NCI-H146 treated with DMSO at 0.1 percent for 48 hours (cell line): ENCODE measurements at regions not wholly inside any gene's neighbourhood (a gene's known extent, or its start where the extent isn't known, plus 50 kb on each side); places are given as distances from the start of the nearest gene placed in this dataset.

Experiments used
- DNase-seq: peaks from one replicate; lab custom pipeline; 2025; ENCODE audit not compliant: unreplicated experiment; lab: John Stamatoyannopoulos, UW

DNA sequence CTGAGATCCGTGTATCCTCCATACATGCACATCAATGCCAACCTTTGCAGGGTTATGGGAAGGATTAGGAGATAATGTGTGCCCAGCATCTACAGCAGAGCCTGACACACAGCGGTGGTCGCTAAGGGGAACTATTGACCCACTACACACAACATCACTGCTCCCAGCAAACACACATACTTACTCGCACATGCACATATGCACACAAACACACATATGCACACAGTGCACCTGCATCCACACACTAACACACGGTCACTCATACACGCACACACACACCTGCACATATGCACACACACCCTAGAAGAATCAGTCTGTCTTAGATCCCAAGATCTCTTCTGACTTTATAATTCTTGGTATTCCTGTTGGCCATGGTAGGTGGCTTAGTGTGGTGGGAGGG lies 118.3 kb downstream of the GYPC start:
- no peak for DNase-seq

DNA sequence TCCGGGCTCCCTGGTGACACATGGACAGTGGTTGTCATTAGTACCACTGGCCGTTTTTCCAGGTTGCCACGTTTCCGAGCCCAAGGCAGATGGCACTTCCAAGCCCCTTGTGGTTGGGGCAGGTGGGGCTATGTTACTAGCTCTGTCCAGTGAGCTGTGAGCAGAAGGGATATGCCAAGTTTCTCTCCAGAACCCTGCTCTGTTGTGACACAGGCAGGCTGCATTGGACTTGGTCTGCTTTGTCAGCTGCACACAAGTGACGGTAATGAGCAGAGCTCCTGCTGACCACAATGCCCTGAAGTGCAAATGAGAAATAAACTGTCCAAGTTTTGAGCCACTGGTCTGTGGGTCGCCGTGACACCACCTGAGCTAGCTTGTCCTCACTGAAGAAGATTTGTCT lies 118.8 kb downstream of the GYPC start:
- no peak for DNase-seq

DNA sequence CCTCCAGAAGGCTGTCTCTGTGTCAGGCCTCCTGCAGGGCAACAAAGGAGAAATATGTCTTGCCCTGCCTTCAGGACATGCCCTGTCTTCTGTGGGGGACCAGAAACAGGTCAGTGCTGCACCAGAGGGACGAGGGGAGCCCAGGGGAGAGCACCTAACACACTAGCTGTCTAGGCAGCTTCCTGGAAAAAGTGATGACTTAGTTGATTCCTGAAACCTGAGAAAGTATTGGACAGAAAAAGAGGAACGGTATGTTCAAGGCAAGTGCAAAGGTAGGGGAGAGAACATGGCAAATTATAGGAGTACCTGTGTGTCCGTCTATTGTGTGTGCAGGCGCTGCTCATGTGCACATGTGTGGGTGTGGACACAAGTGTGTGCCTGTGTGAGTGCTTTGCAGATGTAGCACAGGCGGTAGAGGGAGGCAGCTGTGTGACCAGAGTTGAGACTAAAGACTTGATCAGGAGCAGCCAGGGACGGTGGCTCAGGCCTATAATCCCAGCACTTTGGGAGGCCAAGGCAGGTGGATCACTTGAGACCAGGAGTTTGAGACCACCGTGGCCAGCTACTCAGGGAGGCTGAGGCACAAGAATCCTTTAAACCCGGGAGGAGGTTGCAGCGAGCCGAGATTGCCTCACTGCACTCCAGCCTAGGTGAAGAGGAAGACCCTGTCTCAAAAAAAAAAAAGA lies 119.5 kb downstream of the GYPC start:
- no peak for DNase-seq

DNA sequence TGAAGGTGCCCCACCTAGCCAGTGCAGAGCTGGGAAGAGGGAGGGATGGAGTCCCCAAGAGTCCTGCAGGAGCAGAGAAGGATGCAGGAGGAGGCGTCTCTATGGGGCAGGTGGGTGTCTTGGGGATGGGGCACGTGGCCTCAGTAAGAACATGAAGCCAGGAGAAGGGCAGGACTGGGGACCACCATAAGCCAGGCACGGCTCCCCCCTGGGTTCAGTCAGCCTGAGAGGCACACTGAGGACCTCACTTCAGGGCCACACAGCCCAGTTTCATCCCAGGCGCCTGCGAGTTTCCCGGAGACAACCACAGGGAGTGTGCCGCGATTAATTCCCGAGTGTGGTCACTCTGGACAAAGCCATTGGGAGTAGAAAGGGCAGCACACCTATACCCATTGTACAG lies 120.3 kb downstream of the GYPC start:
- DNase-seq = no peak

DNA sequence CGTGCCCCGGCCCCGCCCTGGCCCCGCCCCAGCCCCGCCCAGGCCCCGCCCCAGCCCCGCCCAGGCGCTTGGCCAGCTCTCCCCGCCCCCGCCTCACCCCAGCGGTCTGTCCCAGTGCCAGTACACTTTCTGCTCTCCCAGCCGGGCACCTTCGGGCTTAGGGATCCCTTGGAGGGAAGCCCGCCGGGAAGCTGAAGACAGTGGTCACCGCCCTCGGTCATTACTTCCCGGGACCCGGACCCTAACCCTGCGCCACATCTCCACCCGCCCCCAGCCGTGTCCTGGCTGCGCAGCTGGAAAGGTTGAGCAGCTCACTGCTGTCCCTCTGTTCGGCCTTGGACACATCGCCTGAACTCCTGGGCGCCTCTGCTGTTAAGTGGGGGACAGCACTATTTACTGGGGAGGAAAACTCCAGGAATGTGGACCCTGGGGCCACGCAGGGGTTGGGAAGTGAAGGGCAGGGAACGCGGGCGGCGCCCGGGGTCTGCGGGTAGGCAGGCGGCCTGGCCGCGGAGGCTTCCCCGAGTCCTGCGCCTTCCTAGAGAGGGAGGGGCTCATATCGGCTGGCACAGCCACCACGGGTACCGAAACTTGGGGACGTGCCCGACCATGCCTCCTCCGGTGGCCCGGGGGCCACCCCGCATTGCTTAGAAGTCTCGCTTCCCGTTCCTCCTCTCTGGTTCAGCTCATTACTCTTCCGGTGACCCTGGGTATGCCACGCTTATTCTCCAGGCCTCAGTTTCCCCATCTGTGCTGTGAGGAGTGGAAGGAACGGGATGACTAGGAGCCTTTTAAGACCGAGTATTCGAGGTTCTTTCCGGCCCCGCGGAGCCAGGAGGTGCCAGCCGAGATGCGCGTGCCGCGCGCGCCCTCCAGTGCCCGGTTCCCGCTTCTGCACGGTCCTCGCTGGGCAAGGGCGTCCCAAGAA lies 121.0 kb downstream of the GYPC start:
- no peak for DNase-seq

DNA sequence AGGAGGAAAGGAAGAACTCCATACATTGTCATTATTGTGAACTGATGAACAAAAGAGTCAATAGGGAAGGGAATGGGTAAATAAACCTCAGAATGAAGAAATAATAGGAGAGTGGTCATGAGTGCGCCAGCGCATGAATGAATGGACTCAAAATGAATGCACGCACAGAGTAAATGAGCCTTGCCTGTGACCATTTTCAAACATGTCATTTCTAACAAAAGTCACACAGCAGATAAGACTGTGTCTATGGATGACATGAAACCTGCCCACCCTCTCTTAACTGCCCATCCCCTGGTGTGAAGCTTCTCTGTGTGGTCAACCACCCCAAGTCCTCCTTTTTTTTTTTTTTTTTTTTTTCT lies 121.1 kb upstream of the TEX51 start:
- no peak for DNase-seq

DNA sequence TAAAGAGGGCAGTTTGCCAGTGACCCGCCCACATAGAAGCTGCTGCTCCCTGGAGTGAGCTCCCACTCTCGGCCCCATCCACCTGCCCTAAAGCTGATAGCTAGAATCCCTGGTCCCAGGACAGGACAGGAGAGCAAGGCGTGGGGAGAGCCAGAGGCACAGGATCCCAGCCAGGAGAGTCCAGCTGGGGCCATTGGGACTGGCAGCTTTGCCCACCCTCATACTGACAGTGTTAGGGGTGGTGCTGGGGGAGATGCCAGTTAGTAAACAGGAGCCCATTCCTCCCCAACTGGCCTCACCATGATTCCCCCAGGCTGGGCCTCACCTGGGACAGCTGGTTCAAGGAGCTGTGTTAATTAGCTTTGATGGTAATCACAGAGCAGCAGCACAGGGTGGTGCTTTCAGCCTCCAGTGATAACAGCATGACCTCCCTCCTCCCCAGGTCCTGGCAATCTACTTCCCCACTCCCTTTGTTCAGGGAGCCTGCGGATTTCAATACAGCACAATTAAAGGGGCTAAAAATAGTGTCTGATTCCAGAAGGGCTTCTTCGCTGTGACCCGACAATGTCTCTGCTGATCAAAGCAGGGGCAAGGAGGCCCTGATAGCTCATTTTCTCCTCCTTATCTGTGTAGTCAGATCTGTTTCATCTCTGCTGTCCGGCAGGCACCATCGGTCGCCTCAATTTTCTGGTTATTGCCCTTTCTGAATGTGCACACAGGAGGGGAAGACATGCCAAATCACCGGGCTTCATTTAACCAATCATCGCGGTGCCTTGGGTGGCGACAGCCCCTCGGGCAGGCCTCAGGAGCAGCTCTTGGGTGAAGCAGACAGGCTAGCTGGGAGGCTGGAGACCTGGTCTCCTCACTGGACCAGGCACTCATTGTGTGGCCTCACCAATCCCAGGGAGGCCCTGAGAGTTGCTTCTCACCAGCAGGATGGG lies 119.9 kb upstream of the TEX51 start:
- peak; percentile 2 for DNase-seq

DNA sequence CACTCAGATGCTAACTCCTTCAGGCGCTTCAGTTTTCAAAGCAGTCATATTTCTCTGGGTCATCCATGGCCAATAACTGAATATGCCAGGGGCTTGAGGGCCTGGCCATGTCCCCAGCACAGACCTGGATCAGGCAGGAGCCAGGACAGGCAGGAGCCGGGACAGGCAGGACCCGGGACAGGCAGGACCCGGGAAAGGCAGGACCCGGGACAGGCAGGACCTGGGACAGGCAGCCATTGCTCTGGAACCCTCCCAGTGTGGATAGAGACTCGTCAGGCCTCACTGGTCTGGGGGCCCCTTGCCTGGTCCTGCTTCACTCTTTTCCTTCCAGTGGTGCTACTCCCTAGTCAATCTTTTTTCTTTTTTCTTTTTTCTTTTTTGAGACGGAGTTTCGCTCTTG lies 117.5 kb upstream of the TEX51 start:
- no peak for DNase-seq

DNA sequence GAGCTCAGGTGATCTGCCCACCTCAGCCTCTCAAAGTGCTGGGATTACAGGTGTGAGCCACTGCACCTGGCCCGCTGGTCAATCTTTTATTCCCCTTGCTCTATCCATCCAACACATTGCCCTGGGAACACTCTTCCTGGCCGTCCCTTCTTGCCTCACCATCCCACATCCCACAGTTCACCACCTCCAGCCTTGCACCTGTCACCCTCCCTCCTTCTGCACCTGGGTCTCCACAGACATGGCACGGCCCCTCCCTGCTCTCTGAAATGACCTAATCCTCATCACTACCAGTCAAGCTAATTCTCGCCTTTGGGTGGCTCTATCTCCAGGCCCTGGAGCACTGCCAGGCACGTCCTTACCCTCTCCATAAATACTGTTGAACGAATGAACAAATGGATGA lies 116.9 kb upstream of the TEX51 start:
- no peak for DNase-seq

DNA sequence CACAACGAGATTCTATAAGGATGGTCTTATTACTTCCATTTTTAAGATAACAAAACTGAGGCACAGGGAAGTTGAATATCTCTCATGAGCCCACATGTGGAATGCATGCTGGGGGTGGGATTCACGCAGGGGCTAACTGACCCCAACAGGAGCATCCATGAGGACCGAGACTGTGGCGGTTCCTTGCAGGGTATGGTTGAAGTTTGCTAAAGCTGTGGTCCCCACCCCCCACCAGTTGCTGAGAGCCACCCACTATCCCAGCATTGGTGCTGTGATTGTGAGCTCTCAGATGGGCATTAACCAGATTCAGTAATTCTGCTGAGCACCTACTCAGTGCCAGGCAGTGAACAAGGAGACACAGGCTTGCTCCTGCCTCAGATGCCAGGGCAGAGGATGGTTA lies 116.0 kb upstream of the TEX51 start:
- no peak for DNase-seq

DNA sequence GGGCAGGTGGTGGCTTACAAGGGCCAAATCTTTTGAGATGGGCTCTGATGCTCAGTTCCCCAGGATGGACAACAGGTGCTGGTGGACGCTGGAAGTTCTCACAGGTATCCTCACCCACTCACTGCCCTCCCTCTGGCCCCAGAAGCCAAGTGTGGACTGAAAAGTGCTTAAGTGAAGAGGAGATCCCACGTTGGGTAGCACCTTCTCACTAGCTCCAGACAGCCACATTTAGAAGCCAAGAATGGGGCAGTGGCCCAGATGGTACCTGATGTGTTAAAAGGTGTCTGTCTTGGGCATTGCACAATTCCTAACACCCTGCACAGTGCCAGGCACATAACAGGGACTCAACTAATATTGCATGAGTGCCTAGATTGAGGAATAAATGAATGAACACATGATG lies 115.3 kb upstream of the TEX51 start:
- DNase-seq = no peak

DNA sequence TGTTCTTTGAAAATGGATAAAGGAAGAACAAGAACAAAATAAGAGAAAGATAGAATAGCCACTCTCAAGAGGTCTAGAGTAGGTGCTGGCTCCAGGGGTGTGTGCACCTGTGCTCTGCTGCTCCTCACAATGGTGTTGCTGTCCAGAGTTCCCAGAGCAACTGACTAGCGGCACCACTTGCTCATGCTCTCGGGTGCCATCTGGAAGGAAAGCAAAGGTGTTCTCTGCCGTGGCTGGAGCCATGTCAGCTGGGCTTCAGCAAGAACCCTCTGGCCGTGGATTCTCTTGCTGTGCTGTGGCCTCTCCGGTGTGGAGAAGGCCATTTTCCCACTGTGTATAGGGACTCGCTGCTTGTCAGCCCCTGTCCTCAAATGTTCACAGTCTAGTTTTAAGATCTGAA lies 114.6 kb upstream of the TEX51 start:
- DNase-seq = no peak

DNA sequence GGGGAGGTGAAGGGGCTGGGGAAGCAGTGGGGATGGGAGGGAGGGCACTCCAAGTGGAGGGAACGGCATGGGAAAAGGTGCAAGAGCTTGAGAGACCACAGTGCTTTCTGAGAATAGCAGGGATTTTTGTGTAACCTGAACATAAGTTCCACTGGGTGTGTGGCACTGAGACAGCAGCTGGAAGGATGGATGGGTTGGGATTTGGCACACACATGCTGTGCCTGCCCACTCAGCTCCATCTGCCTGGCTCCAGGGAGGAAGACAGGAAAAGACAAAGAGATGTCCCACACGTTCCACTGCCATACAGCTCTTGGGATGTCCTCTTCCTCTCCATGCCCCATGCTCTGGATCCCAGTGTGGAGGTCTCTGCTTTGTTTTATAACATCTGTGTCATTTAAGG lies 114.1 kb upstream of the TEX51 start:
- DNase-seq = no peak

DNA sequence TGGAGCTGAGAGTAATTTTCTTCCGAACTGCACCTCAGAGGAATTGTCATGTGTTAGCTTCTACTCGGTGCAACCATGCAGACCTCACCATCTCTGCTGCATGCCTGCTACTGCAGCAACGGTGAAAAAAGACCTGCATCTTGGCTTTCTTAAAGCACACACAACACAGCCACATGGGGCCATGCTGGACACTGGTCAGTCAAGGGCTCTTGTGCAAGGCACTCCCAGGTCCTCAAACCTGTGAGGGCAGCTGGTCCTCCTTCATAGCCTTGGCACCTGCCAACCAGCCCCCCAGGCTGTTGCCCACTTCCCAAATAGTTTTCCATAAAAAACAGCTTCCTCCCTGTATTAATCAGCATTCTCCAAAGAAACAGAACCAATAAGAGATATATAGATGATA lies 113.5 kb upstream of the TEX51 start:
- DNase-seq = no peak

DNA sequence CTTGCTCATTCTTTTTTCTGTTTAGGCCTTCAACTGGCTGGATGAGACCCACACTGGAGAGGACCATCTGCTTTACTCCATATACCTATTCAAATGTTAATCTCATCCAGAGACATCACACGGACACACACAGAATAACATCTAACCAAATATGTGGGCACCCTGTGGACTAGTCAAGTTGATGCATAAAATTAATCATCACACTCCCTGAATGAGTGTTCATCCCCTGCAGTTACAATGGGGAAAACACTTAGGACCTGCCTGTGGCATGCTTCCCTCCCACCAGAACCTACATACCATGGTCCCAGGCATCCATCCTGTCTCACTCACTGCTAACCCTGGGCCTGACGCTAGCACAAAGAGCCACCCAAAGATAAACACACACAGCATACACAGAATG lies 112.8 kb upstream of the TEX51 start:
- DNase-seq = no peak

DNA sequence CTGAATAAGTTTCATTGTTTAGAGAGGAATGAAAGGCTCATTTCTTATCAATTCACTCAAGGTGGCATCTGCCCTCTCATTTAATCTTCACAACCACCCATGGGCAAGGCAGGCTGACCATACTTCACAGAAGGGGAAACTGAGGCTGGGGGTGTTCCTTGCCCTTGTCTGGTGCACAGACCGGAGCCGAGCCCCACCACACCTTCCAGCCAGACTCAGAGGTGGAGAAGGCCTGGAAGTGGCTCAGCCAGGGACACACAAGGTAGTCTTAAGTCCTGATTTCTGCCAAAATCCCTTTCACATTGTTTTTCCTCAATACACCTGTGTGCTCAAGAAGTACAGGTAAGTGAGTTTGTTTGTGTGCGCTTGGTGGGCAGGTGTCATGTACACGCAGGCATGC lies 111.9 kb upstream of the TEX51 start:
- DNase-seq = no peak

DNA sequence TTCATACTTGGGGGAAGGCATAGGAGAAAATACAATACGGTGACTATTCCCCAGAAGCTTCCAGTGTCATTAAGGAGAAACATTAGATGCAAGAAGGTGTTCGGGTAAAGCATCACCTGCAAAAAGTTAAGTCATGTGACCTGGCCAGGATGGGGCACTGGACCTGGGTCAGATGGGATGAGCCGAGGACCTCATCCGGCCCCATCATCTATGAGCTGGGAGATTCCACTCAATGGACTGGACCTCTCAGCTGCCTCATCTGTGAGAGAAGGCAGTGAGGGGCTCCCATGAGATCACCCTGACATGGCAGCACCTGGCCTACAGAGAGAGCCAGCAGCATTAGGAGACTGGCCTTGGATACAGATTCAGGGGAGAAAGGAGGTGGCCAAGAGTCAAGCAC lies 111.4 kb upstream of the TEX51 start:
- no peak for DNase-seq

DNA sequence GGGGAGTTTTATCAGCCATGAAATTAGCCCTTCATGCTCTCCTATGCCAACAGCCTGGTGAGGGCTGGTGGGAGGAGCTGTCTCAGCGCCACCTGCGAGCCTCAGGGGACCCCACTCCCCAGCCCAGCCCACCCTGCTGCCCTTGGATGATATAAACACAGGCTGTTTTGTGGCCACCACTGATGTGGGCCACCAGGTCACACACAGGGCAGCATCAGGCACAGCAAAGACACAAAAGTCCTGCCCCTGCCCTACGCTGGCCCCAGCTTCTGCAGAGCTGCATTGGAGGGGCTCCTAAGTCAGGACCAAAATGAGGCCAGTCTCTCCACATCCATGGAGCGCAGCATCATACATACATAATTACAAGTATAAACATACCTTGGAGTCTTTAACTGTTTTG lies 110.6 kb upstream of the TEX51 start:
- no peak for DNase-seq

DNA sequence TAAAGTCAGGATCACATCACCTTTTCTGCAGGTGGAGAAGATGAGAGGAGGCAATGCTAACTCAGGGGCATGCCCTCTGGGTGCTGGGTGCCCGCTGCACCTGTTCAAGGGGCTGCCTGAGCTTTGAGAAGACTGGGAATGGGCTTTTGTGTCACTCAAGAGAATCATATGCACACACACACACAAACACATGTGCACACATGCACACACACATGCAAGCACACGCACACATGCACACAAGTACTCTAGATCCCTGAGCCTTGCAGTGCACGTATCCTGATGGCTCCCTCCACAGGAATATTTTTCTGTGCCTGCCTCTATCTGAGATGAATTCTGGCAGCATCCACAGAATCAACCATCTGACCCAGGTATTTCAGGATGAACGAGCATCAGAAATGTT lies 110.0 kb upstream of the TEX51 start:
- no peak for DNase-seq

DNA sequence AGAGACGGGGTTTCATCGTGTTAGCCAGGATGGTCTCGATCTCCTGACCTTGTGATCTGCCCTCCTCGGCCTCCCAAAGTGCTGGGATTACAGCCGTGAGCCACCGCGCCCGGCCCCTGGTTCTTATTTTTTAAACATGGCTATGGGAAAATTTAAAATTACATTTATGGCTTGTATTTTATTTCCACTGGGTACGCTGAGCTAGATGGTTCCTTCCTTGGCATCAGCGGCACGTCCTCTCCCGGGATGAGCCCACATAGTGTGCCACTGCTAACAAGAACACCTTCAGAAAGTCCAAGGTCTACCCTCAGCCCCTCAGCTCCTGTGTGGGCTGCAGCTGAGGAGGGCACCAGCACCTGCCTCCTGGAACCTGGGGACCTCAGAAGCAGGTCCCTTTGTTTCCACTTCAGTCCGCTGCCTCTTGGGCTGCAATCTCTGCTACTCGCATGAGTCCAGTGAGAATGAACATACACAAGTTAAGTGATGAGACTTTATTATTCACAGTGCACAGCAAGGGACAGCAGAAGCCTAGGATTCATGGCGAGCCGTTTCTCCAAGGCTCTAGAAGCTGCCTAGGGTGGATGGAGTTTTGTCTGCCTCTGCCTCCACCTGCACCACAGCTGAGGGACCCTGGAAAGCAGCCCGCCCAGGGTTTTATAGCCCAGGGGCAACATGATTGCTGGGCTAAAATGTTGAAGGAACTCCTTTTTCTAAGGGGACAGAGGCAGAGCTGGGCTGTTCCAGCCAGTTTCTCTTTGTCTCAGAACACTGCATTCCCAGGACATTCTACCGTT lies 107.5 kb upstream of the TEX51 start:
- DNase-seq = no peak

DNA sequence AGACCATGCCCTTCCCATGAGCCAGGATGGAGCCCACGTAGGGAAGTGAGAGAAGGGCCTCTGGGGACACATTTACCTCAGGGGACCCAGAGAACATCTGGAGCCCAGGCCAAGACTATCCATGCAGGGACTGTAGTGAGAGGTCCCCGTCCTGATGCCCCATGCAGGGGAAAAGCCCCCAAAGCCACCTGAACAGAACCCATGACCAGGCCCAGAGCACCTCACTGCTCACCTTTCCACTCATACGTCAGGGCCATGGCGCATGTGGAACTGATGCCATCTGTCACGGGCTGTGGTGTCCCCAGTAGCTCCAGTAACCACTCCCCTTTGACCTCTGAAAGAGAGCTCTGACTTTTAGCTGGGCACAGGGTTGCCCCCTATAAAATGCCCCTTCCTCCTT lies 106.5 kb upstream of the TEX51 start:
- no peak for DNase-seq
